BLaER1 (cell line): ENCODE measurements at regions not wholly inside any gene's neighbourhood (a gene's known extent, or its start where the extent isn't known, plus 50 kb on each side); places are given as distances from the start of the nearest gene placed in this dataset.

Experiments
- H3K27ac ChIP-seq: shearing (Covaris generic); formaldehyde crosslinking; 2 replicates; pipeline ENCODE4 v1.8.1; 2022
- H3K27me3 ChIP-seq: shearing (Covaris generic); formaldehyde crosslinking; 2 replicates; pipeline ENCODE4 v1.8.1; 2022
- H3K36me3 ChIP-seq: shearing (Covaris generic); formaldehyde crosslinking; 2 replicates; pipeline ENCODE4 v1.8.1; 2022
- H3K4me1 ChIP-seq: shearing (Covaris generic); formaldehyde crosslinking; 2 replicates; pipeline ENCODE4 v1.8.1; 2022
- H3K4me2 ChIP-seq: shearing (Covaris generic); formaldehyde crosslinking; 2 replicates; pipeline ENCODE4 v1.8.1; 2022
- H3K4me3 ChIP-seq: shearing (Covaris generic); formaldehyde crosslinking; 2 replicates; pipeline ENCODE4 v1.8.1; 2022
- H3K9ac ChIP-seq: shearing (Covaris generic); formaldehyde crosslinking; 2 replicates; pipeline ENCODE4 v1.8.1; 2022
- H3K9me3 ChIP-seq: shearing (Covaris generic); formaldehyde crosslinking; 2 replicates; pipeline ENCODE4 v1.8.1; 2022
- H4K20me1 ChIP-seq: shearing (Covaris generic); formaldehyde crosslinking; 2 replicates; pipeline ENCODE4 v1.8.1; 2022
- Cebpa-rat ChIP-seq: shearing (Covaris generic); IDR thresholded peaks from 2 replicates; pipeline ENCODE4 v1.8.1; 2022

- Histone ChIP-seq H3K27me3 (no peaks in the 10 kb centered on the region), H3K27ac (no peak overlapping the region), H3K4me2 (no peak overlapping the region), H3K9ac (no peak overlapping the region), H3K4me3 (no peak overlapping the region), H3K4me1 (no peaks in the 10 kb centered on the region), H4K20me1 (no peaks in the 10 kb centered on the region), H3K9me3 (peaks cover 3% of the 10 kb centered on the region; the same call in 1 of the 2 replicates), H3K36me3 (no peaks in the 10 kb centered on the region)
- TF ChIP-seq Cebpa-rat, result no peak
These were observed 1153.0 kb downstream of the C4orf33 start for GRCh38 chr4:130249002-130249401.

DNA sequence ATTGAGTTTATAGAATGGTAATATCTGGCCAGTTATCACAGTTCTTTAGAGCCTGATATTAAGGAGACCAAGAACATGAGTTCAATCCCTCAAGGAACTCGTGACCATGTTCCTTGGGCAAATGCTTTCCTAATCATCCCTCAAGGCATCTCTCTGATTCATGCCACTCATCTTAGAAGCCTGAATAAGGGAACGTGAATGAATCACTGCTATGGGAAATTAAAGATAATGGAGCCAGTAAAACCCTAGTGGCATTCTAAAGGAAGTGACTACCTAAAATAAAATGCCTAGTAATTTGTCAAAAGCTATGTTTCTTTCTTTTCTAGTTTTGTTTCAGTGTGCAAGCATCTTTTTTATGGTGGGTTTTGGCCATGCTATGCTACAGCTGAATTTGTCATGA lies 1161.3 kb downstream of the C4orf33 start:
- Histone ChIP-seq H3K4me2 (no peak overlapping the region), H3K27ac (no peak overlapping the region)
- TF ChIP-seq Cebpa-rat, result no peak

DNA sequence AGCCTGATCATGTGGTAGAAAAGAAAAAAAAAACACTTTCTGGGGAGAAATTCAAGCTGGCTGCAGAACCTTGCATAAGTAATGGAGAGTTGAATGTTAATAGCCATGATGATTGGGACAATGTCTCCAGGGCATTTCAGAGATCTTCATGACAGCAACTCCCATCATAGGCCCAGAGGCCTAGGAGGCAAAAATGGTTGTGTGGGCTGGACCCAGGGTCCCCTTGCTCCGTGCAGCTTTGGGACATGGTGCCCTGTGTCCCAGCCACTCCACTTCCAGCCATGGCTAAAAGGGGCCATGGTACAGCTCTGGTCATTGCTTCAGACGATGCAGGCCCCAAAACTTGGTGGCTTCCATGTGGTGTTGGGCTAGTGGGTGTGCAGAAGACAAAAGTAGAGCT lies 1170.9 kb downstream of the C4orf33 start:
- no peaks in the 10 kb centered on the region for H4K20me1 ChIP-seq
- no peaks in the 10 kb centered on the region for H3K27me3 ChIP-seq
- H3K9ac ChIP-seq, result no peak overlapping the region

More for the DNA sequence above, 1161.3 kb downstream of the C4orf33 start:
- no peak overlapping the region for H3K4me3 ChIP-seq
- H3K36me3 ChIP-seq, result no peaks in the 10 kb centered on the region
- H3K4me1 ChIP-seq, result no peaks in the 10 kb centered on the region
- no peaks in the 10 kb centered on the region for H3K9me3 ChIP-seq
- H3K9ac ChIP-seq, result no peak overlapping the region
- no peaks in the 10 kb centered on the region for H4K20me1 ChIP-seq
- no peaks in the 10 kb centered on the region for H3K27me3 ChIP-seq

GRCh38 chr4:130288576-130288975 lies 1192.6 kb downstream of the C4orf33 start:
- Histone ChIP-seq H3K36me3 (no peaks in the 10 kb centered on the region), H3K9ac (no peak overlapping the region), H3K9me3 (no peaks in the 10 kb centered on the region), H4K20me1 (no peaks in the 10 kb centered on the region), H3K27me3 (no peaks in the 10 kb centered on the region), H3K4me2 (no peak overlapping the region), H3K4me1 (no peaks in the 10 kb centered on the region), H3K27ac (no peak overlapping the region), H3K4me3 (no peak overlapping the region)
- TF ChIP-seq Cebpa-rat, result no peak

More for the DNA sequence above, 1170.9 kb downstream of the C4orf33 start:
- no peaks in the 10 kb centered on the region for H3K4me1 ChIP-seq
- no peaks in the 10 kb centered on the region for H3K36me3 ChIP-seq
- H3K4me2 ChIP-seq, result no peak overlapping the region
- H3K27ac ChIP-seq, result no peak overlapping the region
- peaks cover 22% of the 10 kb centered on the region for H3K9me3 ChIP-seq
- 0 out of 2 replicates have a peak overlapping the region, but pooled peaks have one; percentile 8 for H3K4me3 ChIP-seq
- TF ChIP-seq Cebpa-rat, result no peak

DNA sequence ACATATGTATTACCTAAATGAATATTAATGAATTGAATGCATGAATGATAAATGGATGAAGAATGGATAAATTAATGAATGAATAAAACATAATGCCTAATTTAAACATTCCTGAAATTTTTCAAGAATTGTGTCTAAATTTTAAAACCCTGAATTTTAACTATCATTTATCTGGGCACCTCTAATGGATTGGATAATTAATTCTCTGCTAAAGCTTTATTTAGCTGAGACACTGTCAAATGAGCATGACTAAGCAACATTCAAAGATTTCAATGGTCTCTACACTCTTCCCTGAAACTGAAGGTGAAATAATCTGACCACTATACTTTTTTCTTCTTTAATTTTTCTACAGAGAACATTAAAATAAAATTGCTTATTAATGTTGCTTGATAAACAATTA lies 1197.7 kb downstream of the C4orf33 start:
- Histone ChIP-seq H3K4me2 (no peak overlapping the region), H3K36me3 (no peaks in the 10 kb centered on the region), H3K4me1 (no peaks in the 10 kb centered on the region), H4K20me1 (no peaks in the 10 kb centered on the region), H3K9me3 (no peaks in the 10 kb centered on the region), H3K4me3 (no peak overlapping the region), H3K27me3 (no peaks in the 10 kb centered on the region), H3K9ac (no peak overlapping the region), H3K27ac (no peak overlapping the region)
- TF ChIP-seq Cebpa-rat, result no peak

GRCh38 chr4:130296448-130296847 lies 1200.5 kb downstream of the C4orf33 start:
- H3K27me3 ChIP-seq, result no peaks in the 10 kb centered on the region
- H3K9me3 ChIP-seq, result no peaks in the 10 kb centered on the region
- H3K4me3 ChIP-seq, result no peak overlapping the region
- TF ChIP-seq Cebpa-rat, result no peak
- no peak overlapping the region for H3K4me2 ChIP-seq
- H4K20me1 ChIP-seq, result no peaks in the 10 kb centered on the region
- H3K4me1 ChIP-seq, result no peaks in the 10 kb centered on the region
- no peaks in the 10 kb centered on the region for H3K36me3 ChIP-seq
- H3K27ac ChIP-seq, result no peak overlapping the region
- no peak overlapping the region for H3K9ac ChIP-seq

GRCh38 chr4:130306566-130306965 lies 1210.6 kb downstream of the C4orf33 start:
- H3K36me3 ChIP-seq, result no peaks in the 10 kb centered on the region
- no peaks in the 10 kb centered on the region for H3K4me1 ChIP-seq
- H4K20me1 ChIP-seq, result no peaks in the 10 kb centered on the region
- H3K4me2 ChIP-seq, result no peak overlapping the region
- no peaks in the 10 kb centered on the region for H3K27me3 ChIP-seq
- H3K9me3 ChIP-seq, result no peaks in the 10 kb centered on the region
- no peak overlapping the region for H3K27ac ChIP-seq
- H3K4me3 ChIP-seq, result no peak overlapping the region
- TF ChIP-seq Cebpa-rat, result no peak
- no peak overlapping the region for H3K9ac ChIP-seq

GRCh38 chr4:130309221-130309620 lies 1213.3 kb downstream of the C4orf33 start:
- H3K27ac ChIP-seq, result no peak overlapping the region
- no peak overlapping the region for H3K4me3 ChIP-seq
- no peaks in the 10 kb centered on the region for H3K27me3 ChIP-seq
- no peaks in the 10 kb centered on the region for H3K9me3 ChIP-seq
- H3K9ac ChIP-seq, result no peak overlapping the region
- TF ChIP-seq Cebpa-rat, result no peak
- no peaks in the 10 kb centered on the region for H3K4me1 ChIP-seq
- H3K4me2 ChIP-seq, result no peak overlapping the region
- no peaks in the 10 kb centered on the region for H3K36me3 ChIP-seq
- no peaks in the 10 kb centered on the region for H4K20me1 ChIP-seq

GRCh38 chr4:130322439-130322838 lies 1226.5 kb downstream of the C4orf33 start:
- no peak overlapping the region for H3K4me3 ChIP-seq
- no peak for TF ChIP-seq Cebpa-rat
- no peak overlapping the region for H3K9ac ChIP-seq
- H4K20me1 ChIP-seq, result no peaks in the 10 kb centered on the region
- no peaks in the 10 kb centered on the region for H3K36me3 ChIP-seq
- no peak overlapping the region for H3K27ac ChIP-seq
- no peaks in the 10 kb centered on the region for H3K9me3 ChIP-seq
- H3K4me1 ChIP-seq, result no peaks in the 10 kb centered on the region
- H3K27me3 ChIP-seq, result no peaks in the 10 kb centered on the region
- H3K4me2 ChIP-seq, result no peak overlapping the region

DNA sequence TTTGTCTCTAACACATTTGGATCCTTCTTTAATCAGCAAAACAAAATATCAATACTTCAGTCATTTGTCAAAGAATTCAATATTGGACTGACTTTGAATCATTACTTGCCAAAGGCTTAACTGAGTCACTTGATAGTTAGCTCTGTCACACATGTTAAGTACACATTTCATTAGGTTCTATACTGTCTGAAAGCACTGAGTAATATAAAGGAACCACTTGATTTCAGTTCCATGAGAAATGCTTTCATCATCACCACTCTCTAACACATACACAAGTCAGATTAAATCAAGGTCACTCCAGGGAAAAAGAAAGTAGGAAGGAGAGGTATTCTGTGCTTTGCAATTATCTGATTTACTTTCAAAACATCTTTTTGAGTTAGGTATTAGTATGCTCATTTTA lies 1233.1 kb downstream of the C4orf33 start:
- Histone ChIP-seq H3K4me3 (no peak overlapping the region), H3K27me3 (no peaks in the 10 kb centered on the region), H3K4me1 (no peaks in the 10 kb centered on the region), H4K20me1 (no peaks in the 10 kb centered on the region), H3K4me2 (no peak overlapping the region), H3K9me3 (no peaks in the 10 kb centered on the region), H3K36me3 (no peaks in the 10 kb centered on the region), H3K27ac (no peak overlapping the region), H3K9ac (no peak overlapping the region)
- TF ChIP-seq Cebpa-rat, result no peak

- Histone ChIP-seq H3K9me3 (no peaks in the 10 kb centered on the region), H3K4me1 (no peaks in the 10 kb centered on the region), H3K36me3 (no peaks in the 10 kb centered on the region), H3K27me3 (no peaks in the 10 kb centered on the region), H3K9ac (no peak overlapping the region), H3K27ac (no peak overlapping the region), H3K4me2 (no peak overlapping the region), H4K20me1 (no peaks in the 10 kb centered on the region), H3K4me3 (no peak overlapping the region)
- TF ChIP-seq Cebpa-rat, result no peak
These were observed 1237.3 kb downstream of the C4orf33 start for GRCh38 chr4:130333241-130333759.
